Psoas muscle (tissue), 7 donors: ENCODE measurements at regions not wholly inside any gene's neighbourhood (a gene's known extent, or its start where the extent isn't known, plus 50 kb on each side); places are given as distances from the start of the nearest gene placed in this dataset.

Source experiments
- ATAC-seq, 4 donors: fragments of 200-7000 bp; cut with Tn5 transposase; one replicate each; pipeline ENCODE4 v1.9.1; 2020; ENCODE audit warnings: moderate library complexity in 3 of 4, mild to moderate bottlenecking in 2 of 4
- DNase-seq, 2 donors: peaks; one replicate each; pipeline ENCODE4 v3.0.0-alpha.2; 2020
- H3K27ac ChIP-seq: fragments of 200-600 bp; one replicate; pipeline ENCODE4 v1.8.0; 2022
- H3K27me3 ChIP-seq, 3 donors: fragments of 200-600 bp in 1 of 3; one replicate each; pipeline versions ENCODE4 v1.6.1 to v1.8.0; 2013 to 2022; ENCODE audit warnings: low read length in 2 of 3, mild to moderate bottlenecking in 2 of 3, moderate library complexity in 1 of 3; ENCODE audit not compliant: insufficient read depth in 3 of 3
- H3K36me3 ChIP-seq, 2 donors: fragments of 200-600 bp in 1 of 2; one replicate each; pipeline versions ENCODE4 v1.6.1 to v1.8.0; 2013 to 2022; ENCODE audit warnings: low read depth in 1 of 2, mild to moderate bottlenecking in 1 of 2, moderate library complexity in 1 of 2; ENCODE audit not compliant: insufficient read depth in 1 of 2
- H3K4me1 ChIP-seq: fragments of 200-600 bp; one replicate; pipeline ENCODE4 v1.8.0; 2022
- H3K4me3 ChIP-seq: fragments of 200-600 bp; one replicate; pipeline ENCODE4 v1.8.0; 2022; ENCODE audit warnings: mild to moderate bottlenecking
- H3K9me3 ChIP-seq: fragments of 200-600 bp; one replicate; pipeline ENCODE4 v1.8.0; 2022
- CTCF ChIP-seq: fragments of 200-600 bp; IDR thresholded peaks from one replicate; pipeline ENCODE4 v1.8.0; 2022; ENCODE audit warnings: antibody characterized with exemption
- WGBS, 3 donors: extraction: QIAGEN DNeasy Blood & Tissue Kit; methylation state at CpG; one replicate each; pipeline versions ENCODE4 v1.1.6 to v1.1.7; 2013; 5-methylcytosine and 5-hydroxymethylcytosine counted together
- intact Hi-C, 2 donors: fragments of 100-400 bp; cut with DNase I; formaldehyde crosslinking; loops; one replicate each; pipeline versions ENCODE4 v1.11.0 to v1.14.2; 2022
- donor health status: healthy with polysubstance abuse.
- donor health status: DM: no; HTN: no; CAD: no; lungs with moderate emphysema.
- donor health status: Bipolar disorder and iron deficiency.
- donor health status: healthy.
- donor health status: DM: yes; HTN: yes; CAD: no.
- donor health status: DM: no; HTN: no; CAD: no.
- donor health status: DM: yes; HTN: yes; CAD: no.

- H3K4me1 ChIP-seq: no peaks in the 10 kb centered on the region
- H3K27ac ChIP-seq: no peak overlapping the region
- H3K9me3 ChIP-seq: no peaks in the 10 kb centered on the region
- 87 to 89% (median 88%) methylated on average over 4 of the region's 4 CpGs for WGBS, 3 donors
- no peaks in the 10 kb centered on the region for H3K27me3 ChIP-seq
- no peak for ATAC-seq
- no peaks in the 10 kb centered on the region for H3K36me3 ChIP-seq
- intact Hi-C loops: no loop called here
- no peak overlapping the region for H3K4me3 ChIP-seq
- no peak for TF ChIP-seq CTCF
- no peak for DNase-seq
These were observed 217.5 kb upstream of the PLXNA2 start for GRCh38 chr1:208461680-208462079.

- no peak for ATAC-seq
- Histone ChIP-seq H3K9me3 (no peaks in the 10 kb centered on the region), H3K27me3 (no peaks in the 10 kb centered on the region), H3K4me1 (no peaks in the 10 kb centered on the region), H3K36me3 (no peaks in the 10 kb centered on the region), H3K27ac (no peak overlapping the region), H3K4me3 (no peak overlapping the region)
- WGBS, 3 donors: 74 to 86% (median 86%) methylated on average over 6 of the region's 6 CpGs
- no peak for DNase-seq
- intact Hi-C loops: no loop called here
- TF ChIP-seq CTCF: no peak
These were observed 218.6 kb upstream of the PLXNA2 start for GRCh38 chr1:208462761-208463160.

DNA sequence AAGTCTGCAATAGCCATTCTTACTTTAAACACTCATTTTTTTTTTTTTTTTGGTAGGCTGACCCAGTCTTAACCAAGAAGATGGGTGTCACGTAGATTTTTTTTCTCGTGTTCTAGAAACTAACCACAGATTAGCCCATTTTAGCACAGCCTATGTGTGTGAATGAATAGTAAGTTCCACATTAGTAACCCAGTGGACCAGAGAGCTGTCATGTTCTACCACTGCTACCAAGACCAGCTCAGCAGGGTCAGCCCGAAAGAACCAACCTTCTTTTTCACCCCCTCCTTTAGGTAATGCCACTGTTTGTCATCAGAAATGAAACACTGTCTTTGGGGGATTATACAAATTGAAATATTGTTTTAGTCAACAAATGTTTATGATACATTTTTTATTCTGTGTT is 221.1 kb upstream of the PLXNA2 start:
- intact Hi-C loops: no loop called here
- H3K4me1 ChIP-seq: no peaks in the 10 kb centered on the region
- H3K27ac ChIP-seq: no peak overlapping the region
- WGBS, 3 donors: 92 to 97% (median 95%) methylated on average over 3 of the region's 3 CpGs
- no peak overlapping the region for H3K4me3 ChIP-seq
- H3K27me3 ChIP-seq: no peaks in the 10 kb centered on the region
- no peaks in the 10 kb centered on the region for H3K36me3 ChIP-seq
- TF ChIP-seq CTCF: no peak
- ATAC-seq (no peak), DNase-seq (no peak)
- H3K9me3 ChIP-seq: no peaks in the 10 kb centered on the region

DNA sequence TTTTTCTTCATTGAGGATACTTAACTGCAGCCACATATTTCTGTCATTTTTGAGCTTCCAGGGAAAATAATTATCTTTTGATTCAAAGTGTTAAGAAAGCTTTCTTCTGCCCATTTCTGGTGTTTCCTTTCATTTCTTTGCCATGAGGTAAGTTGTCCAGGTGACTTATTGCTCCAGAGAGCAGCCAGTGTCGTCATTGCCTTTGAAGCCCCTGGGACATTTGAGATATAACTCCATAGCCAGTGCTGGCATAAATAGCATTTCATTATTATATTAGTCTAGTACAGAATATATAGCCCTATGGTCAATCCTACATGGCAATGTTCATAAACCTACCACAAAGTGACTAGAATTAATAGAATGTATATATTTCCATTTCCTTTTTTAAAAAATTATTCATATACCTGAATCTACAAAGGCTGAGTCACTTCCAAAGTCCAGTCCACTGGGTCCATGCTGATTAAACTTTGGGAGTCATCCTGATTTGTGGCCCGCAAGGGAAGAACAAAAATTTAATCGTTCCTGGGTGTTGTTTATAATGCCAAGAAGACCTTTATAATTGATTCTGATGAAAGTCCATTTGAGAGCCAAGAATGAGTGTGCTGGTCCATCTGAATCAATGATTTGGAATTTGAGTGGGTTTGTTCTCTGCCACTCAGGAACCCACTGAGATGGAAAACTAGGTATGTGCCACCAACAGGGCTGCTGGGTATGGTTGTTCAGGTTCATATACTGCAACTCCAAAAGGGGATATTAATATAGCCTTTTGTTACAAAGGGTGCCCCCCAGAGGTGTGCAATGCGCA is 221.8 kb upstream of the PLXNA2 start:
- Histone ChIP-seq H3K4me1 (no peaks in the 10 kb centered on the region), H3K4me3 (no peak overlapping the region), H3K27ac (no peak overlapping the region), H3K36me3 (no peaks in the 10 kb centered on the region), H3K27me3 (no peaks in the 10 kb centered on the region), H3K9me3 (no peaks in the 10 kb centered on the region)
- no peak for TF ChIP-seq CTCF
- 70 to 83% (median 79%) methylated on average over 4 of the region's 4 CpGs for WGBS, 3 donors
- DNase-seq: no peak
- intact Hi-C loops: no loop called here
- ATAC-seq: no peak
